ENCODE measurements at regions not wholly inside any gene's neighbourhood (a gene's known extent, or its start where the extent isn't known, plus 50 kb on each side); places are given as distances from the start of the nearest gene placed in this dataset.
"Not testable (repeated sequence)": the region's sequence is repeated elsewhere in the genome, so short reads cannot be mapped to it uniquely, and the experiment has no call there.

- no peak overlapping the region for H3K4me3 Mint-ChIP-seq (ENCODE audit: unreplicated experiment)
- H3K4me1 Mint-ChIP-seq (ENCODE audit: low read depth) = no peaks in the 10 kb centered on the region
- H3K9me3 Mint-ChIP-seq (ENCODE audit: low read depth) = peaks cover 14% of the 10 kb centered on the region
- H3K27ac Mint-ChIP-seq (ENCODE audit: unreplicated experiment) = no peak overlapping the region
- H3K36me3 Mint-ChIP-seq (ENCODE audit: low read depth) = peaks cover 3% of the 10 kb centered on the region
- no peaks in the 10 kb centered on the region for H3K27me3 Mint-ChIP-seq (ENCODE audit: low read depth)
- no peak for DNase-seq (ENCODE audit: low spot score)
- peak; percentile 76 for TF ChIP-seq CTCF (IDR thresholded peaks at IDR 0.05)
These were observed 239.9 kb downstream of the NKX6-1 start for GRCh38 chr4:84258905-84259830.

GRCh38 chr4:84254537-84254936 lies 244.6 kb downstream of the NKX6-1 start:
- Mint-ChIP-seq H3K27ac (ENCODE audit: unreplicated experiment) (no peak overlapping the region), H3K27me3 (ENCODE audit: low read depth) (peaks cover 10% of the 10 kb centered on the region), H3K36me3 (ENCODE audit: low read depth) (no peaks in the 10 kb centered on the region), H3K9me3 (ENCODE audit: low read depth) (peaks cover 5% of the 10 kb centered on the region), H3K4me1 (ENCODE audit: low read depth) (no peaks in the 10 kb centered on the region), H3K4me3 (ENCODE audit: unreplicated experiment) (no peak overlapping the region)
- no peak for DNase-seq (ENCODE audit: low spot score)
- TF ChIP-seq CTCF (IDR thresholded peaks at IDR 0.05) = no peak

GRCh38 chr4:84249521-84249920 lies 249.6 kb downstream of the NKX6-1 start:
- DNase-seq (ENCODE audit: low spot score) = no peak
- peaks cover 9% of the 10 kb centered on the region for H3K9me3 Mint-ChIP-seq (ENCODE audit: low read depth)
- TF ChIP-seq CTCF (IDR thresholded peaks at IDR 0.05) = no peak
- no peaks in the 10 kb centered on the region for H3K36me3 Mint-ChIP-seq (ENCODE audit: low read depth)
- H3K4me1 Mint-ChIP-seq (ENCODE audit: low read depth) = no peaks in the 10 kb centered on the region
- H3K27me3 Mint-ChIP-seq (ENCODE audit: low read depth) = peaks cover 10% of the 10 kb centered on the region
- no peak overlapping the region for H3K27ac Mint-ChIP-seq (ENCODE audit: unreplicated experiment)
- H3K4me3 Mint-ChIP-seq (ENCODE audit: unreplicated experiment) = no peak overlapping the region

- not testable (repeated sequence) for H3K27me3 Mint-ChIP-seq (ENCODE audit: low read depth)
These were observed 254.1 kb downstream of the NKX6-1 start for GRCh38 chr4:84245042-84245441.

GRCh38 chr4:84244346-84244801 lies 254.7 kb downstream of the NKX6-1 start:
- not testable (repeated sequence) for H3K9me3 Mint-ChIP-seq (ENCODE audit: low read depth)

More at GRCh38 chr4:84245042-84245441, 254.1 kb downstream of the NKX6-1 start:
- H3K4me1 Mint-ChIP-seq (ENCODE audit: low read depth); H3K4me3 Mint-ChIP-seq (ENCODE audit: unreplicated experiment); H3K9me3 Mint-ChIP-seq (ENCODE audit: low read depth); H3K27ac Mint-ChIP-seq (ENCODE audit: unreplicated experiment); H3K36me3 Mint-ChIP-seq (ENCODE audit: low read depth): not testable (repeated sequence)
- DNase-seq (ENCODE audit: low spot score) = peak; percentile 68

GRCh38 chr4:84243685-84244084 lies 255.4 kb downstream of the NKX6-1 start:
- no peak for DNase-seq (ENCODE audit: low spot score)
- H3K4me1 Mint-ChIP-seq (ENCODE audit: low read depth) = no peaks in the 10 kb centered on the region
- H3K27me3 Mint-ChIP-seq (ENCODE audit: low read depth) = no peaks in the 10 kb centered on the region
- TF ChIP-seq CTCF (IDR thresholded peaks at IDR 0.05) = no peak
- H3K9me3 Mint-ChIP-seq (ENCODE audit: low read depth) = peaks cover 7% of the 10 kb centered on the region
- H3K4me3 Mint-ChIP-seq (ENCODE audit: unreplicated experiment) = no peak overlapping the region
- H3K27ac Mint-ChIP-seq (ENCODE audit: unreplicated experiment) = no peak overlapping the region
- H3K36me3 Mint-ChIP-seq (ENCODE audit: low read depth) = no peaks in the 10 kb centered on the region

More at GRCh38 chr4:84244346-84244801, 254.7 kb downstream of the NKX6-1 start:
- not testable (repeated sequence) for H3K27me3 Mint-ChIP-seq (ENCODE audit: low read depth); H3K4me3 Mint-ChIP-seq (ENCODE audit: unreplicated experiment); H3K36me3 Mint-ChIP-seq (ENCODE audit: low read depth); H3K27ac Mint-ChIP-seq (ENCODE audit: unreplicated experiment); H3K4me1 Mint-ChIP-seq (ENCODE audit: low read depth)
- peak; percentile 69 for DNase-seq (ENCODE audit: low spot score)

All from chondrocyte (in vitro differentiated cells).